CD4-positive, alpha-beta T cell treated with Interferon alpha-2 for 1 hour (primary cell): ENCODE measurements at regions not wholly inside any gene's neighbourhood (a gene's known extent, or its start where the extent isn't known, plus 50 kb on each side); places are given as distances from the start of the nearest gene placed in this dataset.
"Not testable (repeated sequence)": the region's sequence is repeated elsewhere in the genome, so short reads cannot be mapped to it uniquely, and the experiment has no call there.

Source experiments
- DNase-seq, 2 donors: peaks; one replicate each; pipeline ENCODE4 v3.0.0-alpha.2; 2020 to 2022

GRCh38 chr11:23570828-23571227, 710.6 kb upstream of the CCDC179 start:
- no peak for DNase-seq

GRCh38 chr11:23573429-23573828, 713.2 kb upstream of the CCDC179 start:
- no peak for DNase-seq

DNA sequence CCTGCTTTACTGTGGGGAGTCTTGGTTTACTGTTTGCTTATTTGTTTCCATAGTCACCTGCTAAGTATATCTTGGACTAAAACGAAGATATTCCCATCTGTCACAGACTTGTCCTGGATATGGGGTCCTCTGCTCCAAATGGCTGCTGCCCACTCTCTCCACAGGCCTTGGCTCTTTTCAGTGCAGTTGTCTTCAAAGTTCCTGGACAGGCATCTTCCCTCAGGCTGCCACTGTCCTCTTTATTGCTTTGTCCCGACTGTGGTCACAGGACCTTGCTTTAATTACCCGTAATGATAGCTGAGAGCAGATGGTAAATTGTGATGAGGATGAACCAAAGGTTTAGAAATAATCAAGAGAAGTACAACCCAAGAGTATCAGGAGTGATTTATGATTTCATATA, 713.9 kb upstream of the CCDC179 start:
- DNase-seq, result no peak

DNA sequence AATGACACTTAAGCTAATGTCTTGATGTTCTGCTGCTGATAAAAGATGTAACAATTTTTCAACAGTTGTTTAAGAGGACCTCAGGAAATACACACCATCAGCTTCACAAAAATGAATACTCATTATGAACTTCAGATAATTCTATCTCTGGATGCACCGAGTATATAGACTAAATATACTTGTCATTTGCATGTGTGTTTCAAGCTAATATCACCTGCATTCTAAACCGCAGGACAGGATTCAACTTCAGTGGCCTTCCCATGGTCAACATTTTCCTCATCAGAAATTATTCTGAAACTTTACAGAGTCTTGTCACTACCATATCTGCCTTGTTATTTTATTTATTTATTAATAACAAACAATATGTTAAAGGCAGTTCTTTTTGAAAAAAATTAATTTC, 717.0 kb upstream of the CCDC179 start:
- DNase-seq, result no peak

GRCh38 chr11:23585416-23586104, 725.3 kb upstream of the CCDC179 start:
- no peak for DNase-seq

DNA sequence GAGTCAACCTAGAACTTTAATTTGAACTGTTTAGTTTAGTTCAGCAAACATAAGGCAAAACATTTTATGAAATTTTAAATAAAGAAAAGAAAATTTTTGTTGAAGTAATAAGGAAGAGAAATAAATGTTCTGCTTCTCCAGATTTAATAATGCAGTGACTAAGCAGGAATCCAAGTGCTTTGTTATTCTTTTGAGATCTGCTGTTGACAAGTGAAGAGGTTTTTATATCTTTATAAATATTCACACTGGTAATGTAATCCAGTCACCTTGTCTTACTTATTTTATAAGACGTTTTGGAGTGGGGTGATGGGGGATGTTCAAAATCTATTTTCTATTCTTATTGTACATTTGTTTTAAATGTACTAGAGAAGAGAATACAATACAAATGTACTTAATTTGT, 725.9 kb upstream of the CCDC179 start:
- no peak for DNase-seq

DNA sequence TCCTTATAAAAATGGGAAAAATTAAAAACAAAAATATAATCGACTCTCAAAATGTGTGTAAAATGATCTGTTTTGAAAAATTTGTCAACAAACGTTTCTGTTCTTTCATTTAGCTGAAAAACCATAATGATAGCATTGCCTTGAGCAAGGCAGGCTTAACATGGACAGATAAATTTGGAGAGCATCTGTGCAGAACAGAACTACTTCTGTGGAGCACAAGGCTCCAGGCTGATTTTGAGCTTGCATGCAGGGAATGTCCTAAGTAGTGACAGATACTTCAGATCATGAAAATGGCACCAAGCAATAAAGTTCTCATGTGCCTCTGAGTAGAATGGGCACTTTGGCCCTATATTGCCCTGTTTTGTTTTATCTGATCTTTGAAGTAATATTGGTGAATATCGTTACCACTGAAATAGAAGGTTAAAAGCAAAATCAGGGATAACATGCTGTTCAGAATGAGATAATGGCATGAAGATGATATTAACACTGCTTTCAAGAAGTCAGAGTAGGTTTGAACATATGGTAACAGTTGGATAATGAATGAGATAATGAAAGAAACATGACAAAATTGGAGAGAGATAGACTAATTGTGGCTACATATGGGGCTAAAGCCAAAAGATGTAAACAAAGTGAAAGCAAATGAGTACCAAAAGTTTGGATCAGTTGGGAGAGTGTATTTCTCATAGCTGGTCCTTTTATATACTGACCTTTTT, 730.5 kb upstream of the CCDC179 start:
- DNase-seq, result no peak

DNA sequence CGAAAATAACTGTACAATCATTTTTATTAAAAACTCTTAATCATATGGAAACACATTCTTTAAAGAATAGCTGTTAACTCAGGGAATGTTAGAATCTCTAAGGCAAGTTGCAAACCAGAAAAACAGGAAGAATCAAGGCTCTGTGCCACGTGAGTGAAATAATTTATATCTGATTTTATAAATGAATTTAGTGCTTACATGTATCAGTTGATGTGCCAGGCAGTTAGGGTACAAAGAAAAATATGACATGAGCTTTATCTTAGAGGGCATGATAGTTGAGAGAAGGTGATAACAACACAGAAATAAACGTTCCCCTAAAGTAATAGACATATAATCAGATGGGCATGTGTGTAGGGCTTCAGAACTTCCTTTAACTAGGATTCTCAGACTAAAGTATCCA, 734.5 kb upstream of the CCDC179 start:
- no peak for DNase-seq

GRCh38 chr11:23604966-23605365, 744.7 kb upstream of the CCDC179 start:
- DNase-seq, result no peak

GRCh38 chr11:23606191-23606590, 745.9 kb upstream of the CCDC179 start:
- no peak for DNase-seq

DNA sequence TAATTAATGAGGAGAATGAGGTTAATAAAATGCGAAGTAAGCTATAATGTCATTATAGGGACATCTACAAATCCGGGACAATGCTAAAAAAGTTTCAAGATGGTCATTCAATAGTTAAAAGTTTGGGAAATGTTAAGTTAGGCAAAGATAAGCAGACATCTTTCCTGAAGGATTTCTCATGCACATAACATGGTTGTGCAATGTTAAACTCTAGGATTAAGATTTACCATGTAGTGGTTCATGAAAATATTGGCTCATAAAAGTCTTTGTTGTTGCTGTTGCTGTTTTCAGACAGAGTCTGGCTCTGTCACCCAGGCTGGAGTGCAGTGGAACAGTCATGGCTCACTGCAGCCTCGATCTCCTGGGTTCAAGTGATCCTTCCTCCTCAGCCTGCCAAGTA, 751.5 kb upstream of the CCDC179 start:
- DNase-seq, result no peak

GRCh38 chr11:23620617-23621016, 760.3 kb upstream of the CCDC179 start:
- DNase-seq, result no peak

GRCh38 chr11:23632293-23632692, 772.0 kb upstream of the CCDC179 start:
- no peak for DNase-seq

DNA sequence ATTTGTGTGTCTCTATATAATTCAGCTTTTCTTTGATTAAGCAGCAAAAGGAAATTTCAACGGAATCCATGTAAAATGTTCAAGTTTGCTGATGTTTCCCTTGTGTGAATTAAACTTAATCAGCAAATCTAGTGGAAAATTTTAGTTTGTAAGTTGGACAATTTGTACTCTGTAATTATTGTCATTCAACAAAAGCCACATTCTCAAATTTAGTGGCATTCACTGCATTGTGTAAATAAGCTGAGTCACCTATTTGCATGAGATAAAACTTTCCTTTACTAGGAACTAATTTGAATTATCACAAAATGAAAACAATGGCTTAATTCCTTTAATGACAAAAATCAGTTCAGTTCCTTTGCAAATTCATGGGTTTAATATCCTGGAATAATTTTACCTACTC, 784.2 kb upstream of the CCDC179 start:
- no peak for DNase-seq

GRCh38 chr11:23652336-23652735, 792.1 kb upstream of the CCDC179 start:
- DNase-seq, result not testable (repeated sequence)

DNA sequence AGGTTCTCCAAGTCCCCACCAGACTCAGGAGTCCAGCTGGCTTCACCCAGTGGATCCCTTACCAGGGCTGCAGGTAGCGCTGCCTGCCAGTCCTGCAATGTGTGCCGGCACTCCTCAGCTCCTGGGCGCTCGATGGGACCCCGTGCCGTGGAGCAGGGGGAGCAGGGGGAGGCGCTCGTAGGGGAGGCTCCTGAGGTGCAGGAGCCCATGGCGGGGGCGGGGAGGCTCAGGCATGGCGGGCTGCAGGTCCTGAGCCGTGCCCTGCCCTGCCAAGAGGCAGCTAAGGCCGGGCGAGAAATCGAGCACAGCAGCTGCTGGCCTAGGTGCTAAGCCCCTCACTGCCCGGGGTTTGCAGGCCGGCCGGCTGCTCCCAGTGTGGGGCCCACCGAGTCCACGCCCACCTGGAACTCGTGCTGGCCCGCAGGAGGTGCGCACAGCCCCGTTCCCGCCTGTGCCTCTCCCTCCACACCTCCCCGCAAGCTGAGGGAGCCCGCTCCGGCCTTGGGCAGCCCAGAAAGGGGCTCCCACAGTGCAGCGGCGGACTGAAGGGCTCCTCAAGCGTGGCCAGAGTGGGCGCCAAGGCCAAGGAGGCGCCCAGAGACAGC, 792.9 kb upstream of the CCDC179 start:
- DNase-seq, result no peak

GRCh38 chr11:23668324-23668723, 808.0 kb upstream of the CCDC179 start:
- DNase-seq, result no peak

GRCh38 chr11:23673366-23673765, 813.1 kb upstream of the CCDC179 start:
- no peak for DNase-seq

DNA sequence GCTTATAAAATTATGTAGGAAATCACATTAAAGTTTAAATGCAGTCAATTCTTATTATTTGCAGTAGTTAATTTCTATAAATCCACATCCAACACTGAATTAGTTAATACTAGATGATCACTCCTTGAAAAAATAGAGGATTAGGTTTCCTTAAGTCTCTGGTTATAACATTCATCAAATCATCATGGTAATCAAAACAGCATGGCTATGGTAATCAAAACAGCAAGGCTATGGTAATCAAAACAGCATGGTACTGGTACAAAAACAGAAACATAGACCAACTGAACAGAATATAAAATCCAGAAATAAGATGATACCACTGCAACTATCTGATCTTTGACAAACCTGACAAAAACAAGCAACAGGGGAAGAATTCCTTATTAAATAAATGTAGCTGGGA, 814.6 kb upstream of the CCDC179 start:
- no peak for DNase-seq

GRCh38 chr11:23679041-23679440, 817.8 kb upstream of the LUZP2 start:
- DNase-seq, result no peak

DNA sequence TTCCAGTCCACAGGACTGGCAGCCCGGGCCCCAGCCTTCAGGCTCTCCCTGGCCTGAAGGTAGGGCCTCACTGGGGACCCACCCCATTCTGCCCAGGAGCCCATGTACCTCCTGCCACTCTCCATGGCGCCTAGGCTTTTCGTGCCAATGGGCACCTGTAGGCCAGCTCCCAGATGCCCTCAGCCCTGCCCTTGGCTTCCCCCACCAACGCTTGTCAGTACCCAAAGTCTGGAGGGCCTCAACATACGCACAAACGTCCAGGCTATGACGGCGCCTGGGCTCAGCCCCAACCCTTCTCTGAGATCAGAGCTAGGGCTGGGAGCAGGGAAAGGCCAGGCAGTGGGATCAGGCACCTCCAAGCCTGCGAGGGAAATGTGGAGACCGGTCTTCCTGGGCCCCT, 816.9 kb upstream of the LUZP2 start:
- no peak for DNase-seq

DNA sequence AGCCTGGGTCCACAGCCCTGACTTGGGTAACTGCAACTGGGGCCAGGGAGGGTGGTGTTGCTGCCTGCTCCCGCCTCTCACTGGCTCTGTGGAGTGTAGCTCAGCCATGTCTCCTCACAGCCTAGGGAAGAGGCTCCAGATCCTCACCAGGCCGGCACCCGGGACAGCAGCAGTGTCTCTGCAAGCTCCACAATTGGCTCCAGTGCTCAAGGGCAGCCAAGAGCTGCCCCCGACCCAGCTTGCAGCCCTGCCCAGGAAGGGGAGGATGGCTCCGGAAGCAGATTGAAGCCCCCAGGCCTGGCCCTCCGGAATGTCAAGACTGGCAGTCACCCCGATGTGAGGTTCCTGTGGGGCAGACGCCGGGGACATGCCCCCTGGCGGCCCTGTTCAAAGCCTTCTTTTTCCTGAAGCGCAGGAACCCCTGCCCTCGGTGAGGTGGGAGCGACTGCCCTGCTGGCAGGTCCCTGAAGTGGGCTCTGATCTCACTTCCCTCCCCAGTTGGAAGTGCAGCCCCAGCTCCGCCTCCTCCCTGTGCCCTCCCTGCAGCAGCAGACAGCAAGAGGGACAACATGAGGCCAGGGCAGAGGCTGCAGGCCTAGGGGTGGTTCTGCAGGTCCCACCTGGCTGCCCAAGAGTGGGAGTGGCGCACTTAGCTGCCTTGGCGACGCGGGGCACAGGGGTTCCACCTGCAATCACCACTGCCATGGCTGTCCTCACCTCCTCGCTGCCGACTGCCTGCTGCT, 816.2 kb upstream of the LUZP2 start:
- no peak for DNase-seq

- no peak for DNase-seq
Observed at GRCh38 chr11:23684701-23685100, 812.2 kb upstream of the LUZP2 start.

GRCh38 chr11:23687991-23688390, 808.9 kb upstream of the LUZP2 start:
- DNase-seq, result no peak
